PC-3 (cell line): ENCODE measurements at regions not wholly inside any gene's neighbourhood (a gene's known extent, or its start where the extent isn't known, plus 50 kb on each side); places are given as distances from the start of the nearest gene placed in this dataset.

Source experiments
- CTCF ChIP-seq: fragments of 300-600 bp; sonication (generic); conservative IDR thresholded peaks from 2 replicates; pipeline ENCODE4 v1.5.1; 2017; ENCODE audit warnings: antibody characterized with exemption, low read depth, mild to moderate bottlenecking, low read length
- EZH2 ChIP-seq: fragments of 300-600 bp; sonication (generic); IDR thresholded peaks from one replicate; pipeline ENCODE4 v1.6.1; 2017; ENCODE audit warnings: antibody characterized with exemption, mild to moderate bottlenecking, low read length; ENCODE audit not compliant: unreplicated experiment
- EZH2phosphoT487 ChIP-seq: fragments of 300-600 bp; sonication (generic); IDR thresholded peaks from 2 replicates; pipeline ENCODE4 v1.6.1; 2018; ENCODE audit warnings: mild to moderate bottlenecking, antibody characterized with exemption, low read length, borderline replicate concordance

GRCh38 chr13:74845806-74846205 is 636.2 kb downstream of the TBC1D4 start:
- TF ChIP-seq EZH2 (no peak), CTCF (no peak), EZH2phosphoT487 (no peak)
